SJCRH30 (cell line): ENCODE measurements at regions not wholly inside any gene's neighbourhood (a gene's known extent, or its start where the extent isn't known, plus 50 kb on each side); places are given as distances from the start of the nearest gene placed in this dataset.
A peak's percentile ranks its signal among the peaks of the same experiment; 100 is the strongest.

ENCODE experiments used
- DNase-seq, 2 experiments: peaks; one replicate each; pipeline ENCODE4 v3.0.0-alpha.2; 2015 to 2020
- H3K27ac ChIP-seq: fragments of 250-450 bp; sonication (Bioruptor Pico); 2 replicates; pipeline ENCODE4 v1.5.1; 2020; ENCODE audit warnings: mild to moderate bottlenecking, moderate library complexity
- H3K27me3 ChIP-seq: fragments of 250-450 bp; sonication (Bioruptor Pico); 2 replicates; pipeline ENCODE4 v1.5.1; 2020; ENCODE audit warnings: mild to moderate bottlenecking, moderate library complexity
- H3K36me3 ChIP-seq: fragments of 250-450 bp; sonication (Bioruptor Pico); 2 replicates; pipeline ENCODE4 v1.5.1; 2020; ENCODE audit warnings: mild to moderate bottlenecking, moderate library complexity
- H3K4me1 ChIP-seq: fragments of 250-450 bp; sonication (Bioruptor Pico); 2 replicates; pipeline ENCODE4 v1.5.1; 2020; ENCODE audit warnings: mild to moderate bottlenecking, moderate library complexity
- H3K4me3 ChIP-seq: fragments of 250-450 bp; sonication (Bioruptor Pico); 2 replicates; pipeline ENCODE4 v1.5.1; 2020; ENCODE audit warnings: mild to moderate bottlenecking, moderate library complexity
- H3K9me3 ChIP-seq: fragments of 250-450 bp; sonication (Bioruptor Pico); replicated peaks from 2 replicates; pipeline ENCODE4 v1.5.1; 2020; ENCODE audit warnings: mild to moderate bottlenecking, moderate library complexity

GRCh38 chr16:64778777-64779176, 343.1 kb downstream of the CDH11 start:
- no peaks in the 10 kb centered on the region for H3K4me1 ChIP-seq
- H3K9me3 ChIP-seq = no peaks in the 10 kb centered on the region
- H3K27ac ChIP-seq = no peak overlapping the region
- H3K36me3 ChIP-seq = no peaks in the 10 kb centered on the region
- no peak for DNase-seq
- H3K27me3 ChIP-seq = no peaks in the 10 kb centered on the region
- no peak overlapping the region for H3K4me3 ChIP-seq

GRCh38 chr16:64773638-64774037, 348.2 kb downstream of the CDH11 start:
- no peak for DNase-seq
- Histone ChIP-seq H3K27ac (no peak overlapping the region), H3K27me3 (no peaks in the 10 kb centered on the region), H3K36me3 (no peaks in the 10 kb centered on the region), H3K4me1 (no peaks in the 10 kb centered on the region), H3K9me3 (no peaks in the 10 kb centered on the region), H3K4me3 (no peak overlapping the region)

GRCh38 chr16:64773184-64773583, 348.7 kb downstream of the CDH11 start:
- no peak overlapping the region for H3K27ac ChIP-seq
- H3K27me3 ChIP-seq = no peaks in the 10 kb centered on the region
- no peak for DNase-seq
- H3K36me3 ChIP-seq = no peaks in the 10 kb centered on the region
- H3K4me3 ChIP-seq = no peak overlapping the region
- H3K9me3 ChIP-seq = no peaks in the 10 kb centered on the region
- H3K4me1 ChIP-seq = no peaks in the 10 kb centered on the region

GRCh38 chr16:64771273-64771672, 350.6 kb downstream of the CDH11 start:
- no peak overlapping the region for H3K4me3 ChIP-seq
- H3K9me3 ChIP-seq = no peaks in the 10 kb centered on the region
- H3K27ac ChIP-seq = no peak overlapping the region
- no peak for DNase-seq
- H3K4me1 ChIP-seq = no peaks in the 10 kb centered on the region
- H3K27me3 ChIP-seq = no peaks in the 10 kb centered on the region
- no peaks in the 10 kb centered on the region for H3K36me3 ChIP-seq

- no peak overlapping the region for H3K27ac ChIP-seq
- H3K4me3 ChIP-seq = no peak overlapping the region
- no peak for DNase-seq
- no peaks in the 10 kb centered on the region for H3K4me1 ChIP-seq
- no peaks in the 10 kb centered on the region for H3K9me3 ChIP-seq
- H3K36me3 ChIP-seq = no peaks in the 10 kb centered on the region
- H3K27me3 ChIP-seq = no peaks in the 10 kb centered on the region
Measured at GRCh38 chr16:64762211-64762610, 359.7 kb downstream of the CDH11 start.

GRCh38 chr16:64754279-64754678, 367.6 kb downstream of the CDH11 start:
- Histone ChIP-seq H3K27me3 (no peaks in the 10 kb centered on the region), H3K4me3 (no peak overlapping the region), H3K27ac (peak overlapping the region; percentile 5; the same call in 1 of the 2 replicates), H3K4me1 (peaks cover 23% of the 10 kb centered on the region), H3K36me3 (no peaks in the 10 kb centered on the region), H3K9me3 (no peaks in the 10 kb centered on the region)
- DNase-seq = peak; percentile 16 to 62

GRCh38 chr16:64751906-64752305, 370.0 kb downstream of the CDH11 start:
- no peaks in the 10 kb centered on the region for H3K36me3 ChIP-seq
- no peaks in the 10 kb centered on the region for H3K27me3 ChIP-seq
- no peak for DNase-seq
- no peak overlapping the region for H3K4me3 ChIP-seq
- H3K27ac ChIP-seq = no peak overlapping the region; the same call in 1 of the 2 replicates
- peaks cover 23% of the 10 kb centered on the region for H3K4me1 ChIP-seq
- no peaks in the 10 kb centered on the region for H3K9me3 ChIP-seq

GRCh38 chr16:64749346-64749745, 372.5 kb downstream of the CDH11 start:
- no peak overlapping the region for H3K27ac ChIP-seq
- DNase-seq = no peak
- H3K27me3 ChIP-seq = no peaks in the 10 kb centered on the region
- H3K4me1 ChIP-seq = peaks cover 19% of the 10 kb centered on the region
- no peaks in the 10 kb centered on the region for H3K9me3 ChIP-seq
- no peak overlapping the region for H3K4me3 ChIP-seq
- H3K36me3 ChIP-seq = no peaks in the 10 kb centered on the region

GRCh38 chr16:64745258-64745930, 376.5 kb downstream of the CDH11 start:
- H3K4me1 ChIP-seq = no peaks in the 10 kb centered on the region
- H3K27ac ChIP-seq = no peak overlapping the region
- H3K9me3 ChIP-seq = no peaks in the 10 kb centered on the region; the same call in 1 of the 2 replicates
- no peak for DNase-seq
- no peak overlapping the region for H3K4me3 ChIP-seq
- no peaks in the 10 kb centered on the region for H3K36me3 ChIP-seq
- no peaks in the 10 kb centered on the region for H3K27me3 ChIP-seq

- no peaks in the 10 kb centered on the region for H3K4me1 ChIP-seq
- no peak for DNase-seq
- H3K27ac ChIP-seq = no peak overlapping the region
- no peaks in the 10 kb centered on the region for H3K27me3 ChIP-seq
- H3K9me3 ChIP-seq = no peaks in the 10 kb centered on the region; the same call in 1 of the 2 replicates
- no peaks in the 10 kb centered on the region for H3K36me3 ChIP-seq
- no peak overlapping the region for H3K4me3 ChIP-seq
Measured at GRCh38 chr16:64742455-64743223, 379.2 kb downstream of the CDH11 start.

GRCh38 chr16:64740261-64740660, 381.6 kb downstream of the CDH11 start:
- no peaks in the 10 kb centered on the region for H3K27me3 ChIP-seq
- H3K4me1 ChIP-seq = no peaks in the 10 kb centered on the region
- H3K9me3 ChIP-seq = no peaks in the 10 kb centered on the region; the same call in 1 of the 2 replicates
- no peak for DNase-seq
- H3K36me3 ChIP-seq = no peaks in the 10 kb centered on the region
- no peak overlapping the region for H3K27ac ChIP-seq
- H3K4me3 ChIP-seq = no peak overlapping the region

GRCh38 chr16:64738321-64738960, 383.4 kb downstream of the CDH11 start:
- H3K4me3 ChIP-seq = no peak overlapping the region
- no peaks in the 10 kb centered on the region for H3K36me3 ChIP-seq
- H3K27me3 ChIP-seq = no peaks in the 10 kb centered on the region
- DNase-seq = no peak
- H3K4me1 ChIP-seq = no peaks in the 10 kb centered on the region
- no peak overlapping the region for H3K27ac ChIP-seq
- no peaks in the 10 kb centered on the region; the same call in 1 of the 2 replicates for H3K9me3 ChIP-seq

- DNase-seq = no peak
- Histone ChIP-seq H3K27me3 (no peaks in the 10 kb centered on the region), H3K9me3 (no peaks in the 10 kb centered on the region), H3K4me1 (no peaks in the 10 kb centered on the region), H3K27ac (no peak overlapping the region), H3K36me3 (no peaks in the 10 kb centered on the region), H3K4me3 (no peak overlapping the region)
Measured at GRCh38 chr16:64736857-64737256, 385.0 kb downstream of the CDH11 start.

GRCh38 chr16:64731891-64732290, 390.0 kb downstream of the CDH11 start:
- Histone ChIP-seq H3K4me3 (no peak overlapping the region), H3K36me3 (no peaks in the 10 kb centered on the region)

GRCh38 chr16:64730261-64730660, 391.6 kb downstream of the CDH11 start:
- Histone ChIP-seq H3K27me3 (no peaks in the 10 kb centered on the region), H3K9me3 (no peaks in the 10 kb centered on the region), H3K4me3 (no peak overlapping the region), H3K4me1 (no peaks in the 10 kb centered on the region), H3K27ac (no peak overlapping the region), H3K36me3 (no peaks in the 10 kb centered on the region)
- no peak for DNase-seq

More at GRCh38 chr16:64731891-64732290, 390.0 kb downstream of the CDH11 start:
- Histone ChIP-seq H3K9me3 (no peaks in the 10 kb centered on the region), H3K27ac (no peak overlapping the region), H3K27me3 (no peaks in the 10 kb centered on the region), H3K4me1 (no peaks in the 10 kb centered on the region)
- no peak for DNase-seq
